K562 (cell line): ENCODE measurements at regions not wholly inside any gene's neighbourhood (a gene's known extent, or its start where the extent isn't known, plus 50 kb on each side); places are given as distances from the start of the nearest gene placed in this dataset.

Source experiments
- ATAC-seq: fragments of 200-7000 bp; cut with Tn5 transposase; 3 replicates; pipeline ENCODE4 v1.9.1; 2020; ENCODE audit warnings: moderate library complexity
- BruUV-seq: library from RNA; stranded (reverse); fragments of 400-500 nt; replicated peaks from 2 replicates; lab custom pipeline; 2021; lab: Mats Ljungman, UMichigan
- CTCF ChIA-PET: fragments of 300-600 bp; formaldehyde crosslinking; extraction: SDS; loops from one replicate; lab custom pipeline; 2021; ENCODE audit warnings: low intra/inter-chr PET ratio; lab: Yijun Ruan, JAX
- POLR2A ChIA-PET: fragments of 300-600, 350-650 bp; sonication (Branson Sonifier 250); formaldehyde crosslinking; extraction: SDS; loops from one replicate; lab custom pipeline; 2021; ENCODE audit warnings: antibody characterized with exemption, inconsistent platforms; lab: Yijun Ruan, JAX
- DNase-seq, 4 experiments: peaks; one replicate each; pipeline versions ENCODE4 v3.0.0 to v3.0.0-alpha.2; 2011 to 2018; ENCODE audit warnings: low spot score in 3 of 4, mixed read lengths in 3 of 4; ENCODE audit errors: extremely low read depth in 1 of 4
- FAIRE-seq: peaks from 2 replicates; lab custom pipeline; 2011; peaks lifted over from hg19 to GRCh38; lab: Jason Lieb, UNC
- H2AFZ ChIP-seq: 2 replicates; pipeline ENCODE4 v1.6.0; 2011; ENCODE audit warnings: low read depth, low read length, control low read depth, inconsistent platforms
- H3K27ac ChIP-seq: fragments of 200-600 bp; 3 replicates; pipeline ENCODE4 v1.8.0; 2011; ENCODE audit warnings: low read depth, mild to moderate bottlenecking, control low read depth, inconsistent platforms, low read length, moderate library complexity, mixed read lengths; ENCODE audit errors: extremely low read depth
- H3K27me3 ChIP-seq, 2 experiments: fragments of 300-600 bp in 1 of 2; 2 replicates in 1 of 2; 3 replicates in 1 of 2; pipeline versions ENCODE4 v1.6.0 to v1.8.0; 2011; ENCODE audit warnings: inconsistent platforms in 2 of 2, low read length in 2 of 2, mild to moderate bottlenecking in 1 of 2, mixed read lengths in 1 of 2, moderate library complexity in 1 of 2; ENCODE audit not compliant: control insufficient read depth in 2 of 2, insufficient read depth in 2 of 2
- H3K36me3 ChIP-seq: fragments of 300-600 bp; 3 replicates; pipeline ENCODE4 v1.8.0; 2011; ENCODE audit warnings: mild to moderate bottlenecking, low read length, inconsistent platforms; ENCODE audit not compliant: control insufficient read depth, insufficient read depth
- H3K4me1 ChIP-seq, 2 experiments: fragments of 200-600 bp in 1 of 2; replicated peaks in 1 of 2; 2 replicates in 1 of 2; 3 replicates in 1 of 2; pipeline versions ENCODE4 v1.5.1 to v1.8.0; 2011; ENCODE audit warnings: inconsistent platforms in 2 of 2, low read length in 2 of 2, mild to moderate bottlenecking in 1 of 2, mixed read lengths in 1 of 2, moderate library complexity in 1 of 2; ENCODE audit not compliant: control insufficient read depth in 2 of 2, insufficient read depth in 2 of 2
- H3K4me2 ChIP-seq: 2 replicates; pipeline ENCODE4 v1.6.1; 2011; ENCODE audit warnings: low read length, control low read depth, inconsistent platforms, mixed read lengths; ENCODE audit not compliant: insufficient read depth
- H3K4me3 ChIP-seq: fragments of 200-600 bp; sonication (generic), shearing (Covaris generic); 2 replicates; pipeline ENCODE4 v1.5.1; 2016; ENCODE audit warnings: control low read depth, inconsistent platforms
- H3K79me2 ChIP-seq: fragments of 200-600 bp; 3 replicates; pipeline ENCODE4 v1.8.0; 2011; ENCODE audit warnings: low read length, inconsistent platforms; ENCODE audit not compliant: control insufficient read depth, insufficient read depth
- H3K9ac ChIP-seq, 2 experiments: 2 replicates each; pipeline versions ENCODE4 v1.6.0 to v1.6.1; 2011; ENCODE audit warnings: low read depth in 2 of 2, low read length in 2 of 2, control low read depth in 1 of 2, inconsistent platforms in 1 of 2, mild to moderate bottlenecking in 1 of 2, mixed read lengths in 1 of 2; ENCODE audit not compliant: insufficient read depth in 1 of 2
- H3K9me1 ChIP-seq: one replicate; pipeline ENCODE4 v1.6.0; 2011; ENCODE audit warnings: inconsistent platforms, mild to moderate bottlenecking, low read length, moderate library complexity; ENCODE audit not compliant: control insufficient read depth, insufficient read depth
- H3K9me3 ChIP-seq: replicated peaks from 2 replicates; pipeline ENCODE4 v1.5.1; 2011; ENCODE audit warnings: low read depth, low read length, inconsistent platforms; ENCODE audit not compliant: control insufficient read depth, insufficient read depth
- H4K20me1 ChIP-seq: replicated peaks from 2 replicates; pipeline ENCODE4 v1.6.1; 2011; ENCODE audit warnings: low read length, inconsistent platforms, mixed read lengths; ENCODE audit not compliant: control insufficient read depth, insufficient read depth
- GTF2A2 ChIP-seq: IDR thresholded peaks from 2 replicates; pipeline ENCODE4 v1.6.1; 2016; ENCODE audit warnings: mild to moderate bottlenecking, missing genetic modification characterization, missing compliant biosample characterization
- KAT2B ChIP-seq: IDR thresholded peaks from one replicate; pipeline ENCODE4 v1.6.1; 2012; ENCODE audit warnings: low read depth, mild to moderate bottlenecking, control low read depth, inconsistent platforms, low read length, moderate library complexity
- UBTF ChIP-seq, 2 experiments: IDR thresholded peaks; 2 replicates each; pipeline ENCODE4 v1.6.1; 2012; ENCODE audit warnings: improper control_type of control experiment in 2 of 2, low read depth in 2 of 2, low read length in 2 of 2, borderline replicate concordance in 1 of 2
- ZBTB5 ChIP-seq: fragments of 450-650 bp; IDR thresholded peaks from 2 replicates; pipeline ENCODE4 v1.6.1; 2017; ENCODE audit warnings: antibody characterized with exemption
- WGBS: fragments of 100-300 bp; shearing (Covaris generic); methylation state at CpG from one replicate; pipeline ENCODE4 v1.1.6; 2016; ENCODE audit warnings: low coverage, mixed read lengths; ENCODE audit not compliant: insufficient coverage; ENCODE audit errors: missing lambda C conversion rate; 5-methylcytosine and 5-hydroxymethylcytosine counted together
- in situ Hi-C: fragments of 300-500 bp; cut with MboI; formaldehyde crosslinking; loops from 4 replicates; pipeline ENCODE4 v1.15.0; 2018; ENCODE audit warnings: inconsistent platforms, mixed read lengths
- intact Hi-C: fragments of 100-400 bp; cut with micrococcal nuclease; formaldehyde crosslinking; loops from 2 replicates; pipeline ENCODE4 v1.14.2; 2022

DNA sequence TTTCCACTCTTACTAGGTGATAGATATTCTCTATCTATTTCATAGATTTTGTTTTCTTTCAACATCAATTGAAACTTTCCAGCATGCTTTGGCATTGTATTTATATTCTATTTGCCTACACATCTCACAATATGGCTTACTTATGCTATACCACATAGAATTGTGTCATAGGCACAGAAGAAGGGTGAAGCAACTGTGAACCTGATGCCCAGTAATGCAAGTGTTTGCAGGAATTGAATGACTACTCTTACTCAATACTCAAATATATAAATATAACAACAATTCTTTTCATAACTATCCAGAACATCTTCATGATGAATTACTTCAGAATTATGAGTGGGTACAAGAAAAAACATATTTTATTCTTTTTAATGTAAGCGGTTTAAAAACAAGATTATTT, 165.9 kb downstream of the PTBP2 start:
- TF ChIP-seq GTF2A2 (tag) (no peak), UBTF (IDR thresholded peaks at IDR 0.05; ENCODE audit: borderline replicate concordance in 1 of 2, low read depth in 2 of 2, low read length in 2 of 2) (no peak), KAT2B (no peak), ZBTB5 (no peak)
- no peak overlapping the region for H3K4me3 ChIP-seq
- in situ Hi-C loops (no loop called here), intact Hi-C loops (no loop called here)
- no peaks in the 10 kb centered on the region for H4K20me1 ChIP-seq
- no peaks in the 10 kb centered on the region for H3K79me2 ChIP-seq
- H3K36me3 ChIP-seq, result no peaks in the 10 kb centered on the region
- CTCF ChIA-PET, result no interaction called here
- POLR2A ChIA-PET, result no interaction called here
- H3K27me3 ChIP-seq, result no peaks in the 10 kb centered on the region
- FAIRE-seq, result no peak
- no peak overlapping the region for H3K27ac ChIP-seq
- ATAC-seq, result no peak
- H3K9me3 ChIP-seq, result 0 out of 2 replicates have a peak, but pooled peaks cover 2% of the 10 kb centered on the region
- DNase-seq, result no peak
- no peak overlapping the region for H3K9ac ChIP-seq
- WGBS, result 0% methylated on average over 1 of the region's 1 CpG
- BruUV-seq, result no TSS peak
- no peak overlapping the region for H3K4me2 ChIP-seq
- no peaks in the 10 kb centered on the region for H3K9me1 ChIP-seq
- H2AFZ ChIP-seq, result no peak overlapping the region
- no peaks in the 10 kb centered on the region for H3K4me1 ChIP-seq
